Gastroesophageal sphincter (tissue), 4 donors: ENCODE measurements at regions not wholly inside any gene's neighbourhood (a gene's known extent, or its start where the extent isn't known, plus 50 kb on each side); places are given as distances from the start of the nearest gene placed in this dataset.

Source experiments
- ATAC-seq: fragments of 150-250 bp; one replicate; pipeline ENCODE4 v1.9.1; 2016; ENCODE audit warnings: mild to moderate bottlenecking, moderate library complexity
- H3K27ac ChIP-seq, 4 donors: fragments of 200-600 bp; sonication (generic) in 3 of 4; 1 replicate in 3 of 4; 2 replicates in 1 of 4; pipeline ENCODE4 v1.5.1; 2016 to 2019
- H3K27me3 ChIP-seq: fragments of 200-600 bp; sonication (generic); one replicate; pipeline ENCODE4 v1.5.1; 2019
- H3K36me3 ChIP-seq, 2 donors: fragments of 200-600 bp; sonication (generic); one replicate each; pipeline ENCODE4 v1.5.1; 2019; ENCODE audit warnings: control low read depth in 1 of 2
- H3K4me1 ChIP-seq, 3 donors: fragments of 200-600 bp; sonication (generic); 1 replicate in 2 of 3; 2 replicates in 1 of 3; pipeline ENCODE4 v1.5.1; 2016 to 2019; ENCODE audit warnings: control low read depth in 2 of 3
- H3K4me3 ChIP-seq, 2 donors: fragments of 200-600 bp; sonication (generic); one replicate each; pipeline ENCODE4 v1.5.1; 2019; ENCODE audit warnings: mild to moderate bottlenecking in 1 of 2, moderate library complexity in 1 of 2
- H3K9me3 ChIP-seq, 3 donors: fragments of 200-600 bp; sonication (generic); one replicate each; pipeline ENCODE4 v1.5.1; 2017 to 2019; ENCODE audit warnings: control low read depth in 2 of 3
- EP300 ChIP-seq: sonication (generic); formaldehyde crosslinking; IDR thresholded peaks from one replicate; pipeline ENCODE4 v1.6.1; 2017; ENCODE audit warnings: antibody characterized with exemption, mild to moderate bottlenecking
- POLR2A ChIP-seq, 2 donors: fragments of 450-650 bp; IDR thresholded peaks; one replicate each; pipeline ENCODE4 v1.6.1; 2017; ENCODE audit warnings: antibody characterized with exemption in 2 of 2, mild to moderate bottlenecking in 2 of 2, moderate library complexity in 1 of 2
- POLR2AphosphoS5 ChIP-seq: sonication (generic); formaldehyde crosslinking; IDR thresholded peaks from one replicate; pipeline ENCODE4 v1.6.1; 2017; ENCODE audit warnings: antibody characterized with exemption
- WGBS, 2 donors: methylation state at CpG; one replicate each; pipeline ENCODE4 v1.1.5; 2018; ENCODE audit warnings: low coverage in 1 of 2; 5-methylcytosine and 5-hydroxymethylcytosine counted together
- TF ChIP-seq, protein P1 (sequence below), 4 experiments: fragments of 200-600 bp in 2 of 4; fragments of 450-650 bp in 2 of 4; sonication (generic) in 1 of 4; IDR thresholded peaks; one replicate each; pipeline ENCODE4 v1.5.1; 2017 to 2019; ENCODE audit warnings: antibody characterized with exemption in 4 of 4, mild to moderate bottlenecking in 2 of 4, moderate library complexity in 2 of 4

GRCh38 chr13:73662833-73663232 is 471.4 kb downstream of the KLF12 start:
- 93% methylated on average over 3 of the region's 8 CpGs; no CpG with 5 or more reads in 1 of the 2 donors for WGBS, 2 donors
- H3K27ac ChIP-seq: no peak overlapping the region
- no peaks in the 10 kb centered on the region for H3K4me1 ChIP-seq
- no peaks in the 10 kb centered on the region for H3K36me3 ChIP-seq
- no peak for ATAC-seq
- TF ChIP-seq POLR2A (IDR thresholded peaks at IDR 0.05) (no peak), POLR2AphosphoS5 (no peak), EP300 (no peak)
- TF ChIP-seq, protein P1, sequence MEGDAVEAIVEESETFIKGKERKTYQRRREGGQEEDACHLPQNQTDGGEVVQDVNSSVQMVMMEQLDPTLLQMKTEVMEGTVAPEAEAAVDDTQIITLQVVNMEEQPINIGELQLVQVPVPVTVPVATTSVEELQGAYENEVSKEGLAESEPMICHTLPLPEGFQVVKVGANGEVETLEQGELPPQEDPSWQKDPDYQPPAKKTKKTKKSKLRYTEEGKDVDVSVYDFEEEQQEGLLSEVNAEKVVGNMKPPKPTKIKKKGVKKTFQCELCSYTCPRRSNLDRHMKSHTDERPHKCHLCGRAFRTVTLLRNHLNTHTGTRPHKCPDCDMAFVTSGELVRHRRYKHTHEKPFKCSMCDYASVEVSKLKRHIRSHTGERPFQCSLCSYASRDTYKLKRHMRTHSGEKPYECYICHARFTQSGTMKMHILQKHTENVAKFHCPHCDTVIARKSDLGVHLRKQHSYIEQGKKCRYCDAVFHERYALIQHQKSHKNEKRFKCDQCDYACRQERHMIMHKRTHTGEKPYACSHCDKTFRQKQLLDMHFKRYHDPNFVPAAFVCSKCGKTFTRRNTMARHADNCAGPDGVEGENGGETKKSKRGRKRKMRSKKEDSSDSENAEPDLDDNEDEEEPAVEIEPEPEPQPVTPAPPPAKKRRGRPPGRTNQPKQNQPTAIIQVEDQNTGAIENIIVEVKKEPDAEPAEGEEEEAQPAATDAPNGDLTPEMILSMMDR (IDR thresholded peaks at IDR 0.05): no peak
- no peak overlapping the region for H3K4me3 ChIP-seq
- H3K9me3 ChIP-seq: no peaks in the 10 kb centered on the region
- H3K27me3 ChIP-seq: no peaks in the 10 kb centered on the region

DNA sequence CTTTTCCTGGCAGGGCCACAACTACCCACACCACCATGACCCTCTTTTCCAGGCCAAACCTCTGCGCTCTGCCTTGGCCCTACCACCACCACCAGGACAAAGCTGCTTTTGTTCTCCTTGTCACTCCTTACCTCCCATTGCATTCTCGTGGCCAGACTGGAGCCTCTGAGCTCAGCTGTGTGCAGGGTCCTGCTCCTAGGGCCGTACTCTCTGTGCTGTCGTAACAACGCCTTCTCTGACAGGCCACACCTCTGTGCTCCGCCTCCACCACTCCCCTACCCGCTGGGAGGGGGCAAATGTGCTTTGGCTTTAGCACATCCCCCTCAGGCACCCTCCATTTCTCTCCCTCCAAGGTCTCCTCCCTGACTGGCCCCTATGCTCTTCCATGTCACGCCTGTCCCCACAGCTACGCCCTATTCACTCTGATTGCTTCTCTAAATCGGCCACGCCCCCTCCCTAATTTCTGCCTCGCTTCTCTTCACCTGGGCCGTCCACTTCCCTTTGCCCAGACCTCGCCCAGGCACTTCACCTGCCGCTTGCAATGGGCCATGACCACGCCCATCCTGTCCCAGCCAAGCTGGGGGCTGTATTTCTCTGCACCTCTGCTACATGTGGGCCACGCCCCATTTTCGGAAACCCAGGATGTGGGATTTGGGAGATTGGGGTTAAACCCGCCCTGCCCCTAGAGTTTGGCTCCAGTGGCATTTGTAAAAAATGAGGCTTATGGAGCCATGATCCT is 472.3 kb downstream of the KLF12 start:
- 86 to 88% methylated on average over 9 to 13 of the region's 19 CpGs for WGBS, 2 donors
- H3K36me3 ChIP-seq: no peaks in the 10 kb centered on the region
- no peak for ATAC-seq
- no peak overlapping the region for H3K27ac ChIP-seq
- H3K4me1 ChIP-seq: no peaks in the 10 kb centered on the region
- H3K9me3 ChIP-seq: no peaks in the 10 kb centered on the region
- no peak for TF ChIP-seq EP300
- TF ChIP-seq POLR2AphosphoS5: no peak
- no peak for TF ChIP-seq POLR2A (IDR thresholded peaks at IDR 0.05)
- TF ChIP-seq, protein P1 (IDR thresholded peaks at IDR 0.05): no peak
- no peaks in the 10 kb centered on the region for H3K27me3 ChIP-seq
- H3K4me3 ChIP-seq: no peak overlapping the region

GRCh38 chr13:73661066-73661465 is 473.1 kb downstream of the KLF12 start:
- H3K27ac ChIP-seq: no peak overlapping the region
- TF ChIP-seq, protein P1 (IDR thresholded peaks at IDR 0.05): no peak
- no peaks in the 10 kb centered on the region for H3K36me3 ChIP-seq
- WGBS, 2 donors: 93 to 95% methylated on average over 4 to 10 of the region's 10 CpGs
- no peak overlapping the region for H3K4me3 ChIP-seq
- H3K9me3 ChIP-seq: no peaks in the 10 kb centered on the region
- ATAC-seq: no peak
- H3K27me3 ChIP-seq: no peaks in the 10 kb centered on the region
- H3K4me1 ChIP-seq: no peaks in the 10 kb centered on the region

DNA sequence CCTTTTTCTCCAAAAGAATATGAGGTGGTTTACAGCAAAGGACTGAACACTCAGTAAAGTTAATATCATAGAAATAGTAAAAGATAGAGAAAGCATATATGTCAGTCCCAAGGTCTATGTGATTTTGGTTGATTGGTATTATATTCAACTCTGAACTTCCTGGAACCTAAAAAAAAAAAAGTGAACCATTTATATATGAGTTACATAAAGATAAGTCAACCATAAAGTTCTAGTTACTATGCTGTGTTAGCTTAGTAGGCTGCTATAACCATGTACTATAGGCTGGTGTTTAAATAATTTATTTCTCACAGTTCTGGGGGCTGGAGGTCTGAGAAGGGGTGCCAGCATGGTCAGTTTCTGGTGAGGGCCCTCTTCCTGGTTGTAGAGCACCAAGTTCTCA is 475.6 kb downstream of the KLF12 start:
- TF ChIP-seq EP300 (no peak), POLR2A (IDR thresholded peaks at IDR 0.05) (no peak), POLR2AphosphoS5 (no peak)
- TF ChIP-seq, protein P1 (IDR thresholded peaks at IDR 0.05): no peak
- Histone ChIP-seq H3K4me1 (no peaks in the 10 kb centered on the region), H3K27ac (no peak overlapping the region), H3K9me3 (no peaks in the 10 kb centered on the region), H3K36me3 (no peaks in the 10 kb centered on the region), H3K27me3 (no peaks in the 10 kb centered on the region), H3K4me3 (no peak overlapping the region)
- no peak for ATAC-seq

- 19 to 33% methylated on average over 3 to 5 of the region's 6 CpGs for WGBS, 2 donors
- TF ChIP-seq EP300 (no peak), POLR2A (IDR thresholded peaks at IDR 0.05) (no peak), POLR2AphosphoS5 (no peak)
- TF ChIP-seq, protein P1 (IDR thresholded peaks at IDR 0.05): no peak
- no peaks in the 10 kb centered on the region for H3K4me1 ChIP-seq
- H3K4me3 ChIP-seq: no peak overlapping the region
- H3K36me3 ChIP-seq: no peaks in the 10 kb centered on the region
- ATAC-seq: peak; percentile 47
- H3K27me3 ChIP-seq: no peaks in the 10 kb centered on the region
- H3K9me3 ChIP-seq: no peaks in the 10 kb centered on the region
- H3K27ac ChIP-seq: no peak overlapping the region
Measured at GRCh38 chr13:73657821-73658540, 476.2 kb downstream of the KLF12 start.
